GM23248 (cell line): ENCODE measurements at regions not wholly inside any gene's neighbourhood (a gene's known extent, or its start where the extent isn't known, plus 50 kb on each side); places are given as distances from the start of the nearest gene placed in this dataset.

Experiments
- DNase-seq: peaks from one replicate; pipeline ENCODE4 v3.0.0-alpha.2; 2015
- H2AFZ ChIP-seq: fragments of 200-600 bp; sonication (generic); 2 replicates; pipeline ENCODE4 v1.6.1; 2016; ENCODE audit warnings: antibody characterized with exemption
- H3F3A ChIP-seq: fragments of 200-600 bp; sonication (generic); 2 replicates; pipeline ENCODE4 v1.6.1; 2016; ENCODE audit warnings: mild to moderate bottlenecking, antibody characterized with exemption, mixed run types; ENCODE audit not compliant: insufficient read depth
- H3K27ac ChIP-seq: fragments of 200-600 bp; sonication (generic); 2 replicates; pipeline ENCODE4 v1.5.1; 2016; ENCODE audit warnings: mild to moderate bottlenecking
- H3K27me3 ChIP-seq: fragments of 200-600 bp; sonication (generic); replicated peaks from 2 replicates; pipeline ENCODE4 v1.6.1; 2016; ENCODE audit warnings: mild to moderate bottlenecking; ENCODE audit not compliant: insufficient read depth
- H3K36me3 ChIP-seq: fragments of 200-600 bp; sonication (generic); 2 replicates; pipeline ENCODE4 v1.6.1; 2016; ENCODE audit warnings: low read depth, mild to moderate bottlenecking
- H3K4me1 ChIP-seq: fragments of 200-600 bp; sonication (generic); 2 replicates; pipeline ENCODE4 v1.6.1; 2016; ENCODE audit warnings: mild to moderate bottlenecking; ENCODE audit not compliant: insufficient read depth
- H3K4me2 ChIP-seq: fragments of 200-600 bp; sonication (generic); one replicate; pipeline ENCODE4 v1.6.1; 2016; ENCODE audit warnings: mild to moderate bottlenecking; ENCODE audit not compliant: unreplicated experiment
- H3K4me3 ChIP-seq: fragments of 200-600 bp; sonication (generic); 2 replicates; pipeline ENCODE4 v1.5.1; 2016; ENCODE audit warnings: mild to moderate bottlenecking
- H3K79me2 ChIP-seq: fragments of 200-600 bp; sonication (generic); 2 replicates; pipeline ENCODE4 v1.6.1; 2016; ENCODE audit warnings: mild to moderate bottlenecking; ENCODE audit not compliant: insufficient read depth
- H3K9ac ChIP-seq: fragments of 200-600 bp; sonication (generic); 2 replicates; pipeline ENCODE4 v1.6.1; 2016; ENCODE audit warnings: mild to moderate bottlenecking
- H3K9me2 ChIP-seq: fragments of 200-600 bp; sonication (generic); 2 replicates; pipeline ENCODE4 v1.6.1; 2016; ENCODE audit warnings: mixed run types, mild to moderate bottlenecking, moderate library complexity; ENCODE audit not compliant: insufficient read depth
- H3K9me3 ChIP-seq: fragments of 200-600 bp; sonication (generic); one replicate; pipeline ENCODE4 v1.6.1; 2017; ENCODE audit warnings: low read depth
- H4K20me1 ChIP-seq: fragments of 200-600 bp; sonication (generic); 2 replicates; pipeline ENCODE4 v1.6.0; 2016; ENCODE audit not compliant: insufficient read depth
- EZH2 ChIP-seq: fragments of 200-600 bp; sonication (generic); IDR thresholded peaks from 2 replicates; pipeline ENCODE4 v1.6.1; 2018; ENCODE audit warnings: antibody characterized with exemption, mild to moderate bottlenecking; ENCODE audit not compliant: insufficient read depth, poor library complexity, severe bottlenecking
- EZH2phosphoT487 ChIP-seq: fragments of 200-600 bp; sonication (generic); IDR thresholded peaks from 2 replicates; pipeline ENCODE4 v1.6.1; 2018; ENCODE audit warnings: antibody characterized with exemption, moderate library complexity, mild to moderate bottlenecking, low read depth; ENCODE audit not compliant: insufficient read depth
- WGBS, 2 experiments: methylation state at CpG; one replicate each; pipeline ENCODE4 v1.1.6; 2015 to 2017; ENCODE audit warnings: low lambda C conversion rate in 2 of 2, low coverage in 1 of 2; ENCODE audit errors: missing lambda C conversion rate in 2 of 2; 5-methylcytosine and 5-hydroxymethylcytosine counted together
- in situ Hi-C: fragments of 300-500 bp; cut with MboI; formaldehyde crosslinking; loops from 2 replicates; pipeline ENCODE4 v1.15.0; 2020

DNA sequence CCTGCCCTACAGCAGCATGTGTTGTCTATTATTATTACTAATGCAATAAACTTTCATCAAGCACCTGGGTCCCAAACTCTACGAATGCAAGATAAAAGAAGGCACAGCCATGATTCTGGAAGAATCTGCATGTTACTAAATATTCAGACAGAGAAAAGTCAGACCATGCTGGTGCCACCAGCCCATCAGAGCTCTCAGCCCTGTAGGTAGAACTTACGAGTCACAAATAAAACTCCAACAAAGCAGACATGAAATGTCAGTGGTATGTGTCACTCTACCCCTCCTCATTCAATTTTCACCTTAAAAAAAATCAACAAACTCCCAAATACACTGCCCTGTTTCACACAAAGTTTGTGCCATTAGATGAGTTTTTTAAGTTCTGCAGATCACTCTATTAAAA is 62.4 kb upstream of the TIAM1 start:
- no peaks in the 10 kb centered on the region for H3K4me1 ChIP-seq
- no peak overlapping the region for H3K9ac ChIP-seq
- H3K4me3 ChIP-seq: no peak overlapping the region
- WGBS, 2 experiments: 34 to 42% methylated on average over 2 of the region's 2 CpGs
- H3K9me3 ChIP-seq: no peaks in the 10 kb centered on the region
- no peaks in the 10 kb centered on the region for H3K79me2 ChIP-seq
- no peaks in the 10 kb centered on the region for H3K27me3 ChIP-seq
- H4K20me1 ChIP-seq: no peaks in the 10 kb centered on the region
- no peak overlapping the region for H3K4me2 ChIP-seq
- H3F3A ChIP-seq: no peaks in the 10 kb centered on the region
- in situ Hi-C loops: no loop called here
- H3K9me2 ChIP-seq: no peaks in the 10 kb centered on the region
- no peaks in the 10 kb centered on the region for H3K36me3 ChIP-seq
- no peak for TF ChIP-seq EZH2
- TF ChIP-seq EZH2phosphoT487: no peak
- no peak overlapping the region for H2AFZ ChIP-seq
- DNase-seq: no peak
- no peak overlapping the region for H3K27ac ChIP-seq

DNA sequence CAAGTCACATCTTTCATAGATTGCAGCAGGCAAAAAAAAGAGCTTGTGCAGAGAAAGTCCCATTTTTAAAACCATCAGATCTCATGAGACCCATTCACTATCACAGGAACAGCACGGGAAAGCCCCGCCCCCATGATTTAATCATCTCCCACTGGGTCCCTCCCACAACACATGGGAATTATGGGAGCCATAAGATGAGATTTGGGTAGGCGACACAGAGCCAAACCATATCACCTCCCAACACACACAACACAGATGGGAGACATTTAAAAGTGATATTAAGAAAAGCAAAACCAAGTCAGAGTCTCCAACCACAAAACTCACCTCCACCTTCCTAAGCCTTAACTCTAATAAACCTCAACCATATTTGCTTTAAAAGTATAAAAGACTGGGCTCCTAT is 61.5 kb upstream of the TIAM1 start:
- Histone ChIP-seq H3K79me2 (no peaks in the 10 kb centered on the region), H3F3A (no peaks in the 10 kb centered on the region), H3K9me2 (no peaks in the 10 kb centered on the region), H3K9ac (no peak overlapping the region), H3K4me1 (no peaks in the 10 kb centered on the region), H3K9me3 (no peaks in the 10 kb centered on the region), H2AFZ (no peak overlapping the region), H4K20me1 (no peaks in the 10 kb centered on the region), H3K27me3 (no peaks in the 10 kb centered on the region), H3K4me2 (no peak overlapping the region), H3K36me3 (no peaks in the 10 kb centered on the region), H3K27ac (no peak overlapping the region), H3K4me3 (no peak overlapping the region)
- DNase-seq: no peak
- in situ Hi-C loops: no loop called here
- 59 to 66% methylated on average over 3 of the region's 3 CpGs for WGBS, 2 experiments
- TF ChIP-seq EZH2: no peak
- TF ChIP-seq EZH2phosphoT487: no peak

DNA sequence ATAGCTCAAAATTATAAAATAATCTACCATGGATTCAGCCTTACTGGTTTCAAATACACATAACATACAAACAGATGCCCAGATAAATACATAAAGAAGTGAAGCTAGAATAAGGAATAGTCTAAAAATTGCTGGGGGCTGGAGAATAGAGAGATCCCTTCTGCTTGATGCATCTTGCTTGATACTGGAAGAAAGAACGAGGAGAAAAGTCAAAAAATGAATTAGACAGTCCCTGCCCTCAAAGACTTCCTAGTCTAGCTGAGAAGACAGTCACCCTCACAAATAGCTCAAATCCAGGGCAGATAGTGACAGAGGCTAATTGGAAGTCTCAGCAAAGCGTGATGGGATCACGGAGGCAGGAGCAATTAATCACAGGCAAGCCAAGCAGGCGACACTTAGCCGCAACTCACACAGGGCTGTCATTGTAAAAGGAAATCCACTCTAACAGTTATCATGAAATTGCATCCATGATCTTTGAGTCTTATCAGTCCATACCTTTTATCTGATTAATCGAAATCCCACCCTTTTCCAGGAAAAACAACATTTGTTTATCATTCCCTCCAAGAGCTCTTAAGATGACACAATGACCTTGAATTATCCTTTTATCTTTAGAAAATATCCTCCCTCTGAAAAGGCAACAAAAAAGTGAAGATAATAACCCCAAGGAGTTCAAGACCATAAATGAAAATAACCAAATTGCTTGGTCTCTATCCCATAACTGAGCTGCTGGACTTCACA is 59.7 kb upstream of the TIAM1 start:
- in situ Hi-C loops: no loop called here

DNA sequence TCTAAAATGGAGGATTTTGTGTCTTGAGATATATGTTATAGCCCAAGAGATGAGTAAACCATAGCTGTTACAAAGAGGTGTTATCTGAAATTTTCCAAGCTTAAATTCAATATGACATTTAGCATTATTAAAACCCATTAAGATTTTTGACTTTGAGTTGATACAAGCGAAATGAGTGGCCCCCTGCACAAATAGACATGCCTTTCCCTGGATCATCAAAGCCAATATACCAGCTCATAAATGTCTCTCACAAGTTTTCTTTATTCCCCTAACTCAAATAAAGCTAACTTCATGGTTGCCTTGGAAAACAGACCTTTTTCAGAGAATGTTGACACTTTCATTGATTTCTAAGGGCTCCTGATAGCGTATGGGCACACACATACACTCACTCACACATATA is 55.5 kb upstream of the TIAM1 start:
- H4K20me1 ChIP-seq: no peaks in the 10 kb centered on the region
- DNase-seq: no peak
- no peaks in the 10 kb centered on the region for H3F3A ChIP-seq
- in situ Hi-C loops: no loop called here
- WGBS, 2 experiments: 78 to 85% methylated on average over 2 of the region's 2 CpGs
- TF ChIP-seq EZH2phosphoT487 (no peak), EZH2 (no peak)
- H3K9me2 ChIP-seq: no peaks in the 10 kb centered on the region
- no peak overlapping the region for H3K4me2 ChIP-seq
- H3K9me3 ChIP-seq: no peaks in the 10 kb centered on the region
- no peaks in the 10 kb centered on the region for H3K79me2 ChIP-seq
- no peak overlapping the region for H3K27ac ChIP-seq
- H3K9ac ChIP-seq: no peak overlapping the region
- H3K4me1 ChIP-seq: no peaks in the 10 kb centered on the region
- H2AFZ ChIP-seq: no peak overlapping the region
- H3K4me3 ChIP-seq: no peak overlapping the region
- H3K36me3 ChIP-seq: no peaks in the 10 kb centered on the region
- H3K27me3 ChIP-seq: no peaks in the 10 kb centered on the region

More for the DNA sequence above, 59.7 kb upstream of the TIAM1 start:
- TF ChIP-seq EZH2phosphoT487: no peak
- TF ChIP-seq EZH2: no peak
- H3K27ac ChIP-seq: no peak overlapping the region
- no peak overlapping the region for H2AFZ ChIP-seq
- H3K4me1 ChIP-seq: no peaks in the 10 kb centered on the region
- H3K4me2 ChIP-seq: no peak overlapping the region
- H3K9me2 ChIP-seq: no peaks in the 10 kb centered on the region
- H3K9ac ChIP-seq: no peak overlapping the region
- H3K9me3 ChIP-seq: no peaks in the 10 kb centered on the region
- no peaks in the 10 kb centered on the region for H3F3A ChIP-seq
- no peak overlapping the region for H3K4me3 ChIP-seq
- DNase-seq: no peak
- 73 to 77% methylated on average over 6 of the region's 6 CpGs for WGBS, 2 experiments
- no peaks in the 10 kb centered on the region for H3K79me2 ChIP-seq
- no peaks in the 10 kb centered on the region for H3K36me3 ChIP-seq
- no peaks in the 10 kb centered on the region for H4K20me1 ChIP-seq
- no peaks in the 10 kb centered on the region for H3K27me3 ChIP-seq
